ENCODE measurements at regions not wholly inside any gene's neighbourhood (a gene's known extent, or its start where the extent isn't known, plus 50 kb on each side); places are given as distances from the start of the nearest gene placed in this dataset.

DNA sequence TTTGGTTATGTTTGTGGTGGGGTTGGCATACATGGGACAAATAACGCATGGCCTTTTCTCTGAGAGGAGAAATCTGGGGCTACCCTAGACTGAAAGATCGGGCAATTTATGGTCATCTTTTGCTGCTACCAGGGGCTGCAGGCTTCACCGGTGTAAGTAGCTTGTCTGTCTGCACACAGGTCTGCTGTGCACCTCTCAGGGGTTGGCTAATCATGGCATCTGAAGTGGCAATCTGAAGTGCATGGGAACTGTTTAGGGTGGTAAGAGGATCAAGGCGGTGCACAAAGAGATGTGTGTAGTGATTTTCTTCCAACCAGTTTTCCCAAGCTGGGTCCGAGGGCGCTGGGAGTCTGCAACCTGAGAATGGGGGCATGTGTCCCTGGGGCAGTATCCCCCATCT is 141.3 kb downstream of the EMP1 start:
- TF ChIP-seq, protein P1, sequence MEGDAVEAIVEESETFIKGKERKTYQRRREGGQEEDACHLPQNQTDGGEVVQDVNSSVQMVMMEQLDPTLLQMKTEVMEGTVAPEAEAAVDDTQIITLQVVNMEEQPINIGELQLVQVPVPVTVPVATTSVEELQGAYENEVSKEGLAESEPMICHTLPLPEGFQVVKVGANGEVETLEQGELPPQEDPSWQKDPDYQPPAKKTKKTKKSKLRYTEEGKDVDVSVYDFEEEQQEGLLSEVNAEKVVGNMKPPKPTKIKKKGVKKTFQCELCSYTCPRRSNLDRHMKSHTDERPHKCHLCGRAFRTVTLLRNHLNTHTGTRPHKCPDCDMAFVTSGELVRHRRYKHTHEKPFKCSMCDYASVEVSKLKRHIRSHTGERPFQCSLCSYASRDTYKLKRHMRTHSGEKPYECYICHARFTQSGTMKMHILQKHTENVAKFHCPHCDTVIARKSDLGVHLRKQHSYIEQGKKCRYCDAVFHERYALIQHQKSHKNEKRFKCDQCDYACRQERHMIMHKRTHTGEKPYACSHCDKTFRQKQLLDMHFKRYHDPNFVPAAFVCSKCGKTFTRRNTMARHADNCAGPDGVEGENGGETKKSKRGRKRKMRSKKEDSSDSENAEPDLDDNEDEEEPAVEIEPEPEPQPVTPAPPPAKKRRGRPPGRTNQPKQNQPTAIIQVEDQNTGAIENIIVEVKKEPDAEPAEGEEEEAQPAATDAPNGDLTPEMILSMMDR (IDR thresholded peaks at IDR 0.05; ENCODE audit: low read depth, low read length, missing input control): no peak
- TF ChIP-seq, protein P2, sequence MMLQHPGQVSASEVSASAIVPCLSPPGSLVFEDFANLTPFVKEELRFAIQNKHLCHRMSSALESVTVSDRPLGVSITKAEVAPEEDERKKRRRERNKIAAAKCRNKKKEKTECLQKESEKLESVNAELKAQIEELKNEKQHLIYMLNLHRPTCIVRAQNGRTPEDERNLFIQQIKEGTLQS (IDR thresholded peaks at IDR 0.05): no peak
- TF ChIP-seq, protein P3, sequence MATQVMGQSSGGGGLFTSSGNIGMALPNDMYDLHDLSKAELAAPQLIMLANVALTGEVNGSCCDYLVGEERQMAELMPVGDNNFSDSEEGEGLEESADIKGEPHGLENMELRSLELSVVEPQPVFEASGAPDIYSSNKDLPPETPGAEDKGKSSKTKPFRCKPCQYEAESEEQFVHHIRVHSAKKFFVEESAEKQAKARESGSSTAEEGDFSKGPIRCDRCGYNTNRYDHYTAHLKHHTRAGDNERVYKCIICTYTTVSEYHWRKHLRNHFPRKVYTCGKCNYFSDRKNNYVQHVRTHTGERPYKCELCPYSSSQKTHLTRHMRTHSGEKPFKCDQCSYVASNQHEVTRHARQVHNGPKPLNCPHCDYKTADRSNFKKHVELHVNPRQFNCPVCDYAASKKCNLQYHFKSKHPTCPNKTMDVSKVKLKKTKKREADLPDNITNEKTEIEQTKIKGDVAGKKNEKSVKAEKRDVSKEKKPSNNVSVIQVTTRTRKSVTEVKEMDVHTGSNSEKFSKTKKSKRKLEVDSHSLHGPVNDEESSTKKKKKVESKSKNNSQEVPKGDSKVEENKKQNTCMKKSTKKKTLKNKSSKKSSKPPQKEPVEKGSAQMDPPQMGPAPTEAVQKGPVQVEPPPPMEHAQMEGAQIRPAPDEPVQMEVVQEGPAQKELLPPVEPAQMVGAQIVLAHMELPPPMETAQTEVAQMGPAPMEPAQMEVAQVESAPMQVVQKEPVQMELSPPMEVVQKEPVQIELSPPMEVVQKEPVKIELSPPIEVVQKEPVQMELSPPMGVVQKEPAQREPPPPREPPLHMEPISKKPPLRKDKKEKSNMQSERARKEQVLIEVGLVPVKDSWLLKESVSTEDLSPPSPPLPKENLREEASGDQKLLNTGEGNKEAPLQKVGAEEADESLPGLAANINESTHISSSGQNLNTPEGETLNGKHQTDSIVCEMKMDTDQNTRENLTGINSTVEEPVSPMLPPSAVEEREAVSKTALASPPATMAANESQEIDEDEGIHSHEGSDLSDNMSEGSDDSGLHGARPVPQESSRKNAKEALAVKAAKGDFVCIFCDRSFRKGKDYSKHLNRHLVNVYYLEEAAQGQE (IDR thresholded peaks at IDR 0.05): no peak
- TF ChIP-seq YY1 (IDR thresholded peaks at IDR 0.05) (no peak), JUND (IDR thresholded peaks at IDR 0.05) (no peak)

All from liver (tissue), 3 donors.